ENCODE measurements at regions not wholly inside any gene's neighbourhood (a gene's known extent, or its start where the extent isn't known, plus 50 kb on each side); places are given as distances from the start of the nearest gene placed in this dataset.

GRCh38 chr5:30690931-30691330 is 502.6 kb upstream of the CDH6 start:
- Histone ChIP-seq H3K27ac (no peak overlapping the region), H3K36me3 (ENCODE audit: low read depth, missing control alignments) (no peaks in the 10 kb centered on the region), H3K27me3 (no peaks in the 10 kb centered on the region), H3K4me3 (no peak overlapping the region), H3K9me3 (no peaks in the 10 kb centered on the region), H3K4me1 (no peaks in the 10 kb centered on the region)
- intact Hi-C loops (cut with DNase I; ENCODE audit: low total_unique reads) = no loop called here
- no peak for DNase-seq
- TF ChIP-seq POLR2A (IDR thresholded peaks at IDR 0.05) (no peak), CTCF (IDR thresholded peaks at IDR 0.05) (no peak)
- 67 to 85% methylated on average over 8 of the region's 8 CpGs for WGBS, 2 donors

- TF ChIP-seq POLR2A (IDR thresholded peaks at IDR 0.05) (no peak), CTCF (IDR thresholded peaks at IDR 0.05) (no peak)
- no peak for DNase-seq
- intact Hi-C loops (cut with DNase I; ENCODE audit: low total_unique reads) = no loop called here
These were observed 506.0 kb upstream of the CDH6 start for GRCh38 chr5:30687461-30687860.

GRCh38 chr5:30686530-30686929 is 507.0 kb upstream of the CDH6 start:
- Histone ChIP-seq H3K4me3 (no peak overlapping the region), H3K27ac (no peak overlapping the region), H3K4me1 (no peaks in the 10 kb centered on the region), H3K9me3 (no peaks in the 10 kb centered on the region), H3K36me3 (ENCODE audit: low read depth, missing control alignments) (no peaks in the 10 kb centered on the region), H3K27me3 (no peaks in the 10 kb centered on the region)
- no peak for DNase-seq
- intact Hi-C loops (cut with DNase I; ENCODE audit: low total_unique reads) = no loop called here
- TF ChIP-seq POLR2A (IDR thresholded peaks at IDR 0.05) (no peak), CTCF (IDR thresholded peaks at IDR 0.05) (no peak)
- 70 to 74% methylated on average over 2 of the region's 2 CpGs for WGBS, 2 donors

More at GRCh38 chr5:30687461-30687860, 506.0 kb upstream of the CDH6 start:
- no peaks in the 10 kb centered on the region for H3K9me3 ChIP-seq
- WGBS, 2 donors = 89 to 95% methylated on average over 5 of the region's 5 CpGs
- H3K27me3 ChIP-seq = no peaks in the 10 kb centered on the region
- no peak overlapping the region for H3K27ac ChIP-seq
- no peak overlapping the region for H3K4me3 ChIP-seq
- H3K4me1 ChIP-seq = no peaks in the 10 kb centered on the region
- no peaks in the 10 kb centered on the region for H3K36me3 ChIP-seq (ENCODE audit: low read depth, missing control alignments)

GRCh38 chr5:30676223-30676840 is 517.2 kb upstream of the CDH6 start:
- H3K27me3 ChIP-seq = no peaks in the 10 kb centered on the region
- H3K4me3 ChIP-seq = no peak overlapping the region
- intact Hi-C loops (cut with DNase I; ENCODE audit: low total_unique reads) = no loop called here
- WGBS, 2 donors = 75 to 82% methylated on average over 1 of the region's 1 CpG
- H3K4me1 ChIP-seq = no peaks in the 10 kb centered on the region
- no peaks in the 10 kb centered on the region for H3K9me3 ChIP-seq
- no peak overlapping the region for H3K27ac ChIP-seq
- TF ChIP-seq POLR2A (IDR thresholded peaks at IDR 0.05) (no peak), CTCF (IDR thresholded peaks at IDR 0.05) (no peak)
- H3K36me3 ChIP-seq (ENCODE audit: low read depth, missing control alignments) = no peaks in the 10 kb centered on the region
- no peak for DNase-seq

GRCh38 chr5:30667293-30667692 is 526.2 kb upstream of the CDH6 start:
- H3K36me3 ChIP-seq (ENCODE audit: low read depth, missing control alignments) = no peaks in the 10 kb centered on the region
- 57 to 60% methylated on average over 1 of the region's 1 CpG for WGBS, 2 donors
- no peaks in the 10 kb centered on the region for H3K4me1 ChIP-seq
- H3K9me3 ChIP-seq = no peaks in the 10 kb centered on the region
- no peak for DNase-seq
- H3K27ac ChIP-seq = no peak overlapping the region
- H3K27me3 ChIP-seq = no peaks in the 10 kb centered on the region
- intact Hi-C loops (cut with DNase I; ENCODE audit: low total_unique reads) = no loop called here
- TF ChIP-seq CTCF (IDR thresholded peaks at IDR 0.05) (no peak), POLR2A (IDR thresholded peaks at IDR 0.05) (no peak)
- no peak overlapping the region for H3K4me3 ChIP-seq

All from testis (tissue), 2 donors.